ENCODE measurements at regions not wholly inside any gene's neighbourhood (a gene's known extent, or its start where the extent isn't known, plus 50 kb on each side); places are given as distances from the start of the nearest gene placed in this dataset.

DNA sequence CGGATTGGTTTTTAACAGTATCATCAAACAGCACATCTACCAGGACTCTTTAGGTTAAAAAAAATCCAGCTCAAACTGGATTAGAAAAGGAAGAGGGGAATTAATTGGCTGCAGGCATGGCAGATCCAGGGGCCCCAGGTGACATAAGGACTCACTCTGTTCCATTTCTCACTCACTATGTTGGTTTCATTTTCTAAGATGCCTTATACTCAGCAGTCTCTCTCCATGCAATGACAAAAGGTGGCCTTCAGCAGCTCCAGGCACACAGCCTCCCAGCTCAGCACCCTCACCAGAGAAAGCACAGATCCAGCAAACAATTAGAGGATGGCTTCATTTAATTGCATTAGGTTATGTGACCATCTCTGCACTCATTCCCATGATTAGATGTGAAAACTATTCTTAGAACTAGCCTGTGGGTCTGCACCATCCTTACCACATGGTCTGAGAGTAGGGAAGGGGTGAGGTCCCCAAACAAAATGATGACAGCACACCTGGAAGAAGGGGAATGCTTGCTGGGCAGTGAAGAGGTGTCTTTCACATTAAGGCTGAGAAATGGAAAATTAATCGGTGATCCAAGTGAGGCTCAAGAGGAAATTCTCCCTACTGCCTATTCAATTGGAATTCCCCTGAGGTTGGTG, 243.1 kb downstream of the CDH26 start:
- TF ChIP-seq, protein P1, sequence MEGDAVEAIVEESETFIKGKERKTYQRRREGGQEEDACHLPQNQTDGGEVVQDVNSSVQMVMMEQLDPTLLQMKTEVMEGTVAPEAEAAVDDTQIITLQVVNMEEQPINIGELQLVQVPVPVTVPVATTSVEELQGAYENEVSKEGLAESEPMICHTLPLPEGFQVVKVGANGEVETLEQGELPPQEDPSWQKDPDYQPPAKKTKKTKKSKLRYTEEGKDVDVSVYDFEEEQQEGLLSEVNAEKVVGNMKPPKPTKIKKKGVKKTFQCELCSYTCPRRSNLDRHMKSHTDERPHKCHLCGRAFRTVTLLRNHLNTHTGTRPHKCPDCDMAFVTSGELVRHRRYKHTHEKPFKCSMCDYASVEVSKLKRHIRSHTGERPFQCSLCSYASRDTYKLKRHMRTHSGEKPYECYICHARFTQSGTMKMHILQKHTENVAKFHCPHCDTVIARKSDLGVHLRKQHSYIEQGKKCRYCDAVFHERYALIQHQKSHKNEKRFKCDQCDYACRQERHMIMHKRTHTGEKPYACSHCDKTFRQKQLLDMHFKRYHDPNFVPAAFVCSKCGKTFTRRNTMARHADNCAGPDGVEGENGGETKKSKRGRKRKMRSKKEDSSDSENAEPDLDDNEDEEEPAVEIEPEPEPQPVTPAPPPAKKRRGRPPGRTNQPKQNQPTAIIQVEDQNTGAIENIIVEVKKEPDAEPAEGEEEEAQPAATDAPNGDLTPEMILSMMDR (IDR thresholded peaks at IDR 0.05) = no peak
- TF ChIP-seq TCF7L2 (IDR thresholded peaks at IDR 0.05; ENCODE audit: low read depth, low read length) = no peak

Data from Panc1 (cell line).